ENCODE measurements at regions not wholly inside any gene's neighbourhood (a gene's known extent, or its start where the extent isn't known, plus 50 kb on each side); places are given as distances from the start of the nearest gene placed in this dataset.

DNA sequence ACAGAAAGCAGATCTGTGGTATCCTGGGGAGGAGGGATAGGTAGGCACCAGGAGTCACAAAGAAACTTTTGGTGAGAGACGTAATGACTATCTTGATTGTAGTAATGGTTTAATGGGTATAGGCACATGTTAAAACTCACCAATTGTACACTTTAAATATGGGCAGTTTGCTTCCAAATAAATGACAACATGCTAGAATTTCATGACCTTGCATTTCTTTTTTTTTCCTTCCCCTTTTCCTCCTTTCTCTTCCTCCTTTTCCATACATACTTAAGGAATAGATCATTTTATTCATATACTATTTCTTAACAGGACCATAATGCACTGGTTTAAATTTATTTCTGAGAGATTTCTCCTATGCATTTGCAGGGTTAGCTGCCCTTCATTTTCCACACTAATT, 341.8 kb downstream of the TMEM182 start:
- DNase-seq = no peak

DNA sequence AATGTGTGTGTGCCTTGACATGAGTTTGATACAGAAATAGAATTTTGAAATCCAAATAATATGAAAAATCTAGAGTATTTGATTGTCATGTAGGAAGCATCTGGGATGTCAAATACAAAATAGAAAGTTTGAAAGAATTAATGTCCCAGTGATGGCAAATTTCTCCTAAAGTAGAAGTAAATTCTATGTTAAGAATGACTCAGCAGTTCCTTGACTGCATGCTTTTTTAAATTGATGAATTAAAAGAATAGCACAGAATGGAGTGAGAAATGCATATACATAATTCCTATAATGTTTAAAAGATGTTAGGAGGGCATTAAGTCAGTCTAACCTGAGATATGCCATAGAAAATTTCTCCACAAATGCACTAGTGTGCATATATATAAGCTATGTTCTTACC, 357.5 kb downstream of the TMEM182 start:
- no peak for DNase-seq

DNA sequence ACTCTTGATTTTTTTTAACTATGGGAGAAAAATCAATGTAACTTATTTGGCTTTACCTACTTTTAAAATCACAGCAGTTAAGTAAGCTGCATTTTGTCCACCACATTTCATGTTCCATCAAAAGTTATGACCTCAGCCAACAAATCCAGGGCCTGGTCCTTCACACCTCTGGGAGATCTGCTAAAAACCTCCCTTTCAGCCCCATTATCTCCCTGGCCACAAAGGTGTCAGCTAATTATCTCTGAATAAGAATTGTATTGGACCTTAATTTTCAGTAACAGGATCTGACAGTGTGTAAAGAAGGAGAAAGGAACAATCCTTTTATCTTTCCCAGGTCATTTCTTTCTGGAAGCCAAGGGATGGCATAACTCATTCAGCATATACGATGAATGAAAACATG, 359.3 kb downstream of the TMEM182 start:
- DNase-seq = no peak

DNA sequence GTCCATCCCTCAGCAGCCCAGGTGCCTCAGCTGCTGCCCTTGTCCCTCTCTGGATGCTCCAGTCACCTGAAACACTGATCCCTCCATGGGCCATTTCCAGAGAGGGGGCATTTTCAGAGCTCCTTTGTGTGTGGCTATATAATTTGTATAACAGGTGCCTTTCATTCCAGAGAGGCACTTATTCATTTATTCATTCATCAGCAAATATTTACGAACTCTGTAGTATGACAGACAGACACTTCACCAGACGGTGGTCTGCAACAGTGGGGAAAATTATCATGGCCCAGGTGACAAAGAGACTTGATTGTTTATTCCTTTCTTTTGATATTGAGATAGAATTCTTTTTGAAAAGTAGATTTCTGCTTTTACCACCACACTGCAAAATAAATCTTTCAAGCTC, 361.7 kb downstream of the TMEM182 start:
- no peak for DNase-seq

DNA sequence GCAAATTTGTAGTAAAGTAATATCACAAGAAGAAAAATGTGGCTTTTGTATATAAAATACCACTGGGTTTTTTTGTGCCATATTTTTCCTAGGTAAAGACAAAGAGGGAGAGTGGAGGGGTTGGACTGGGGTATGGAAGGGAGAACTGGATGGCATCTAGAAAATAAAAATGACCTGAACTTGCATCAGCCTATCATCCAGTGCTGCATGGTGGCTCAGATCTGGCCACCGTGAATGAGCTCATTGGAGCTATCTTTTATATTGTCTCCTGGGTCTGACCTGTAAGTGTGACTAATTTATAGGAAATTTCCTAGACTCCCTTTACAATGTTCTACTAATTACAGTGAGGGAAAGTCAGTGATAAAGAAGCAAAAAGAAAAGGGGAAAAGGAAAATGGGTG, 369.0 kb downstream of the TMEM182 start:
- DNase-seq = no peak

DNA sequence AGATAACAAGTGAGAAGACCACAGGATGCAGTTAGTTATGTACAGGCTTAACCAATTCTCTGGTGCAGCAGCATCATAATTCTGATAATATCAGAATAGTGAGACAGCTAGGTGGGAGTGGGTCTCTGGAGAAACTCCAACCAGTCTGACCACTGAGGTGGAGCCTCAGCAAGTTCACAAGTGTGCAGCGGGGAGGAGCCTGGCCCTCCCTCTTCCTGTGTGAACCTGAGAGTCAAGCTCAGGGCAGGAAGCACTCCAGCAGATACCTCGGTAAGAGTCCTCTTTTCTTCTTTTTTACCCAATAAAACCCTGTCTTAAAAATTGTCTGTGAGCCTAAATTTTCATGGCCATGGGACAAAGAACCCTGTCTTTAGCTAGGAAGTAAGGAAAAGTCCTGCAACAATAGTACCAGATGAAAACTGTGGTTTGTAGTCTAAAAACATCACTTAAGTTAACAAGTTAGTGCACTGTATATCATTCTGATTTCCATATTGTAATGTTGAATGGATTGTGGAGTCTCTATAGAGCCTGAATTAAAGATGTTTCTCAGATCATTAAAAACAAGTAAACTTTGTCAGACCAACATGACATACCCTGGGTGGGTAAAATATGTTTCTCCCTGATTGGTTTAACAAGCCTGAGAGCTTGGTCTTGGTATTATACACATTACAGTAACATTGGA, 370.8 kb downstream of the TMEM182 start:
- DNase-seq = no peak

DNA sequence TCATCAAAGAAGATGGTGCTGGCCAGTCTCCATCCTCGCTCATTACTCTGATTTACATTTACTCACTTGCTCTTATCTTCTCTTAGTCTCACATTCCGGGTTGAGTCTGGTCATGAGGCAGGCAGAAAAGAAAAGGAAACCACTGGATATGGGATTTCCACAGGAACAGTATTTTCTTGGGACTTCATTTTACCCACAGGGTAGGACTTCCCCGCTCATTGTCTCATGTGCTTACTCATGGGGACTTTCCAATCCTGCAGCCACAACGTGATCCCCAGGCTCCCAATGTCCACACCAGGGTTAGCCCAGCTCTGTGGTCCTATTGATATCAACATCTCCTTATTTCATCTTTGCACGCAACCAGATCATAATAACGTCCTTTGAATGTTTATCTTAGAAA, 373.8 kb downstream of the TMEM182 start:
- DNase-seq = no peak

DNA sequence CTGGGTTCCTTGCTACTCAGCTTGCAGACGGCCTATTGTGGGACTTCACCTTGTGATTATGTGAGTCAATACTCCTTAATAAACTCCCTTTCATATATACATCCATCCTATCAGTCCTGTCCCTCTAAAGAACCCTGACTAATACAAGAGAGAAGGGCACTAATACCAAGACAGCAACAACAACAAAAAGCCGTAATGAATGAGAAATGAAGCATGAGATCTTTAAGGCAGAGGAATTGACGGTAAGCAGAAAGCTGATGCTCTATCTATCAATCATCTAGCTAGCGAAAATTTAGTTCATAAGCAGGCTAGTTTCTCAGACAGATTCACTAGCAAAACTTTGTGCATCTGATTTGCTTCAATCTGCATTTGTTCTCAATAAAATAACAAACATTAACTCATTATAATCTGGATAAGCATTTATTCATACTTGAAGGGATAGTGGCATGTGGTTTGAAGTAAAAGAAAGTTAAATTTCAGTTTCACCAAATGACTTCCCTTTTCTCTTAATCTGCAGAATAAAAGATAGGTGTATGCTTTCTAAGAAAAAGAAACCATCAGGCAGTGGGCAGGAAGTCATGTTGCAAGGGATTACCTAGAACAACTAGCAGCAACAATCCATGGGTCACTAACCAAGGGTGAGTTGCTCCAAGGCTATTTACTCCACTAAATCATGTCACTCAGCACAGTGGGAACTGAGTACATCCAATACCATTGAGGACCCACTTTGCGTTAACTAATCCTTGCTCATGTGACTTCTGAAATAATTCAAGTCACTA, 376.5 kb downstream of the TMEM182 start:
- no peak for DNase-seq

DNA sequence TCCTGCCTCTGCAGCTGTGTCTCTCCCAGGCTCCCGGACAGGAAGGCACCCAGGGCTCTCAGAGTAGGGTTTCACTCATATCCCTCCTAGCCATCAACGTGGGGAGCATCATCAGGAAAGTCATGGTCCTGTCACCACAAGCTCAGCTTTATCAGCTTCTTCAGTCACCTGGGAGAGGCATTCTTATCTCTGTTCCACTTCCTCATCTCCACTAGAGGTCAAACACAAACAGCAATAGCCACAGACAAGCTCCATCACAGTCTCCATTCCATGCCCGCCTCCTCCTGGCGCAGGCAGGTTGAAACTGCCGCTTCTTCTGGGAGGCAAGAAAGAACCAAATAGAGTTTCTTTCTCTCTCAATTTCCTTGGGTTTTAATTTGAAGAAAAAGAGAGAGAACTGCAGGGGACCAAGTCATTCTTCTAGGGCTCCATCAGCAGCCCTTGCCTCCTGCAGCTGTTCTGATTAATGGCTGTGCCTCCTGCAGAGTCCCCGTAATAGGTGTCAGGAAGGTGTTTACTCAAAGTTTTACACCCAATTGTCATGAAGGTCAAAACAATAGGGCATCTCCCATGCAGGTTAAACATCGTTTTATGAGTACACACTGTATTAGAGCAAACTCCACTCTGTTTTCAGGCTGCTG, 377.9 kb downstream of the TMEM182 start:
- DNase-seq = no peak

DNA sequence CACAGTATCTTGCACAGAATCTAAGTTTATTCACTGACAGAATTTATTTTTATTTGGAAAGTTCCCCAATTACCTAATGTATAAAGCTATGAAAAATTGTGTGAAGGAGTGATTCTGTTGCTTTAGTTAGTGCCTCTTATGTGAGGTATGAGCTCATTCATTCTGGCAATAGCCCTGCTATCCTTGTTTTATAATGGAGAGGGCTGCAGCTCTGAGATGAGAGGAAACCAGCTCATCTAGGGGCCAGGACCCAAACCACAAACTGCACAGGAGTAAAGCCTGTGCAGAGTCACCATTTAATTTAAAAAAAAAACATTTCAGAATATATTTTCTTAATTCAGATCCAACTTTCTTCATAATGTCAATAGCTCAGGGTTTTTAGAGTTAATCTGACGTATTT, 383.0 kb downstream of the TMEM182 start:
- no peak for DNase-seq

DNA sequence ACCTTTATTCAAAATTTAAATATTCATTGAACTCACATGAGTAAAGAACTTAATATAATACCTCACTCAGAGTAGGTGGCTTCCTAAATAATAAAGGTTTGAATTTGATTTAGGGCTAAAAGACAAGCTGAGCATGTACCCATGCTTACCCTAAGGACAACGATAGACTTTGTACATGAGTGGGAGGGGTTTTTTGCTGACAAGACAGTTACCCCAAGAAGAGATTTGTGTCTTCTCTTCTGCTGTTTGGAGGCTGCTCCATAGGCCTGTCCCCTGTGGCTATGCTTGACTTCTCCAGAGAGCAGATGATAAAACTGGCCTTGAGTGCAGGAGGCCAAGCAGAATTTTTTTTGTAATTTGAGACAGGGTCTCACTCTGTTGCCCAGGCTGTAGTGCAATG, 383.9 kb downstream of the TMEM182 start:
- no peak for DNase-seq

DNA sequence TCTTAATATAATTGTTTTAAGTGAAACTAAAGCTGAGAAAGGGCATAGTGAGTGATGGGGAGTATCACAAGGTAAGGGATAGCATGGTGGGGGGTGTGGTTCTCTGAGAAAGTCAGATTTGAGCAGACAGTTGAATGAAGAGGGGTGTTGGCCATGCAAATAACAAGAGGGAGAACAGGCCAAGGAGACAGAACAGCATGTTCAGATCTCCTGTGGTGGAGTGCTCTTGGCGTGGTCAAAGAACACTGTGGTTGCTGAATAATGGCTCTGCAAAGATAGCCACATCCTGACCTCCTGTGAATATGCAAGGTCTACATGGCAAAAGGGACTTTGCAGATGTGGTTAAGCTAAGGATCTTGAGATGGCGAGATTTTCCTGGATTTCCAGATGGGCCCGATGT, 389.2 kb downstream of the TMEM182 start:
- DNase-seq = no peak

DNA sequence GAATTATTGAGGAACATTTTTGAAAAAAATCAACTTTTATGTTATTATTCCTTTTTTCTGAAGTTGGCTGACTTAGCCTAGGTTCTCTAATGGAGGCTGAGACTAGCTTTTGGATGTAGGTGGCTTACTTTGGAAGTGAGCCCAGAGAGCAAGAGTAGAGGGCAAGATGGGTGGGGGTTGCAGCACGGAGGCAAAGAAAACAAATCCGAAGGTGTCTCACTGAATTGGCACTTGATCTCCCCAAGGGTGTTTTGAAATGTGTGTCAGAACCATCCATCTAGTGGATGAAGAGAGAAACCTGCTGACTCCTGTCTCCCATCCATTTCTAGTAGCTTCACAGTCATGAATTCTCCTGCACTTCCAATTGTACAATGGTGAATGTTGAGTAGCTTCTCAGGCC, 390.7 kb downstream of the TMEM182 start:
- DNase-seq = no peak

DNA sequence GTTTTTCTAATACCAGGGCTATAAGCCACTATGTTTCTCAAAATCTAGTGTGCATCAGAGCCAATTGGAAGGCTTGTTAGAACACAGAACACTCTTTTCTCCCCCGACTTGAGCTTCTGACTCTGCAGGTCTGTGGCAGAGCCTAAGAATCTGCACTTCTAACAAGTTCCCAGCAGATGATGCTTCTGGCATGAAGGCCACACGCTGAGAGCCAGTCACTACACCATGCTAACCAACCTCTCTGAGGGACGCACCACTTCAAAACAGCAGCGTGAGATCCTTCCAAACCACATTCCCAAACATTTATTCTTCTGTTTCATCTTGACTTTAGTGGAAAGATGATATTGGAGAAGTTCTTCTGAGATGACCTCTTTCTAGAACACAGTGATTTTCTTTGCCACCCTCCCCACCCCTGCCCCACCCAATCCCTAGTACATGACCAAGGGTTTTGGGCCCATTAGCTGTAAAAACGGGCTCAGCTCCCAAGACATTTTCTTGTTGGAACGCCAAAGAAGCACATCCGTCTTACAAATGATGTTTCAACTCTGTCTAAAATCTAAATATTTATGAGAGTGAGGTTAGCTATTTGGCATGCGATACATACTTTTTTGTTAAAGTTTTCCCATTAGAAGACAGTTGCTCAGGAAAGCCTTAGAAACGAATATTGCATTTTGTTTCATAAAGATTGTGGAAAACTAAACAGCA, 391.9 kb downstream of the TMEM182 start:
- DNase-seq = no peak

DNA sequence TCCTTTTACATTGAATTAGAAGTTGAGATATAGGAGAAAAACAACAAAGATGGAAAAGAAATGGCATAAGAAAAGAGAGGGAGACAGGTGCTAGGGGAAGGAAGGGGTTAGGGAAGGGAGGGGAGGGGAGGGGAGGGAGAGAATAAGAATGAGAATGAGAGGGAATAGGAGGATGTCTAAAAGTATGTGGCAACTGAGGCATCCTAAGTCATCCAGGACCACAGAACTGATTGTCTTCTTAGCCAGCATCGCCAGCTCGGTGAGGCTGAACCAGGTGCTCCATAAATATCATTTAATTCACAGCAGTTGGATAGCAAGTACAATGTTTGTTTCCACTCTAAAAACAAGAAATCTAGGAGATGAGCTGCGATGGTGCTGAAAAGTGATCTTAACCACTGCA, 393.5 kb downstream of the TMEM182 start:
- no peak for DNase-seq

DNA sequence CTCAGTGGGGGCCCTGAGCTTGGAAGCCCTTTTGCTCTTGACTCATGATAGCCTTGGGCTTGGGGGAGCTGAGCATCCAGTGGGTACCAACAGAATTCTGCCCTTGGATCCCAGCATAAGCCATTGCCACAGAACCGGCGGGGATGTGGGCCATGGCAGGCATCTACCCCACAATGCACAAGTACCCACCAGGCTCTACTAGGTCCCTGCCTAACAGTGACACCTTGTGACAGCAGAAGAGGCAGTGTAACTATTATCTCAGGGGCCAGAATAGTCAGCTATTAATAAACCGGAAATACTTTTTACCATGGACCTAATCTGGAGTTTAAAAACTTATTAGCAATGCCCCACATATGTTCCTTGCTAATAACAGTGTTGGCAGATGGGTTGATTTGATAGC, 397.2 kb downstream of the TMEM182 start:
- no peak for DNase-seq

DNA sequence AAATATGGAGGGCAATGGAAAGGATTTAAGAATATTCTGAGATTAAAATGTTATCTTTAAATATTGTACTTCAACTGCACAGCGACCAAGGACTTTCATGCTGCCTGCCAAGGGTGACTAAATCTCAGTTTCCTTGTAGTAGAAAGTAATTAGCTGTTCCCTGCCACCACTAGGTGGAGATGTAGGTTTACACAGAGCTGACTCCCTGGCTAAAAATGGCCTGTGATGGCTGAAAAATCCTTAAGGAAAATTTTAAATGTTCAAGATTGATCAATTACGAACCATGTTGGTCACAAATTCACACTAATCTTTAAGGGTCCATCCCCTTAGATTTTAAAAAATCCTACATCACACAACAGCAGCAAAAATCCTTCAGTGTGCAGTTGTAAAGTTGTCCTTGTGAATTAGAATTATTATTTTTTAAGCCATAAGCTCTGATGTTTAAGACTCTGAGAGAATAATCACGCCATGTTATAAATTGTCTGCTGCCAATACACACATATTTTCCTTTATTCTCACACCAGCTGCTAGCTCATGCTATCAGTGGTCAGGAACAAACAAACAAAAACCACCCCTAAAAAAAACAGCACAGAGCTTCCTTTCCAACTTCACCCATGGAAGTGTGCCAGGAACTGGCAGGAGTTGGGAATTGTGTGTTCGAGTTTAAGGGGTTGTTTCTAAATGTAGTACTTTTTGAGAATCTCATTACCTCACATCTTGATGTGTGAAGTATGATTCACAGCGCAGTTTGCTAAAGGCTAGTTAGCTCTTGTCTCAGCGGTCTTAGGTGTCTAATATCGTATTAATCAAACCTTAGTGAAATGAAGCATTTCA, 399.8 kb downstream of the TMEM182 start:
- DNase-seq = peak; percentile 59

DNA sequence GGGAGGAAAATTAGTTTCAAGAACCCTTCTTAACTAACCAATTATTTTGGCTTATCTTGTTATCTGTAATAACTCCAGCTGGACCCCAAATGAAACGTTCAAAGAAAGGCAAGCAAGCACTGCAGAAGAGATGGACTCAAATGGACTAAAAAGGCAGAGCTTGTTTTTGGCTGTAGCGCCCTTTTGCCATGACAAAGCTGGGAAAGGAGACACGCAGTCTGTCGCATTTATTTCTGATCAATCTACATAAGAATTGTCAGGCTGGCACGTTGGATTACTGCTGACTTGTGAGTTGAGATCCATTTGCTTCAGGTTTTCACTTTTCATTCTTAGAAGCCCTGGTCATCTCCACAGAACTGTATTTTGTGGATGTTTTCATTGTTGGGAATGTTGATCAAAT, 402.9 kb downstream of the TMEM182 start:
- DNase-seq = no peak

DNA sequence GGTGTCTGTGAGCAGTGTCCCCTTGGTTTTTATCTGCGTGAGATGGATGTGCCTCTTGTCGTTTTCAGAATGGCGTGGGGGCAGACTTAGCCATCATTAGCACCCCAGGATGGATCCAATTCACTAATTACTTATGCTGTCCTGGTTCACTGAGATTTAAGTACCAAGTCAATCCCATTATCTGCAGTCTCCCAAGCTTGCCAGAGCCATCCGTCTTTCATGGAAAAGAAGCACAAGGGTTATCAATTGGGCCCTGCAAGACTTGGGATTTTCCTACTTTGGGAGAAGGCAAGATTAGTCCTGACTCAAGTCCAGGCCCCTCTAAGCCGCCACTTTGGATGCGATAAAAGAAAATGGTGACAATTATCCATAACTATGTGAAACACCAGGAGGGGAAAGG, 404.0 kb downstream of the TMEM182 start:
- no peak for DNase-seq

DNA sequence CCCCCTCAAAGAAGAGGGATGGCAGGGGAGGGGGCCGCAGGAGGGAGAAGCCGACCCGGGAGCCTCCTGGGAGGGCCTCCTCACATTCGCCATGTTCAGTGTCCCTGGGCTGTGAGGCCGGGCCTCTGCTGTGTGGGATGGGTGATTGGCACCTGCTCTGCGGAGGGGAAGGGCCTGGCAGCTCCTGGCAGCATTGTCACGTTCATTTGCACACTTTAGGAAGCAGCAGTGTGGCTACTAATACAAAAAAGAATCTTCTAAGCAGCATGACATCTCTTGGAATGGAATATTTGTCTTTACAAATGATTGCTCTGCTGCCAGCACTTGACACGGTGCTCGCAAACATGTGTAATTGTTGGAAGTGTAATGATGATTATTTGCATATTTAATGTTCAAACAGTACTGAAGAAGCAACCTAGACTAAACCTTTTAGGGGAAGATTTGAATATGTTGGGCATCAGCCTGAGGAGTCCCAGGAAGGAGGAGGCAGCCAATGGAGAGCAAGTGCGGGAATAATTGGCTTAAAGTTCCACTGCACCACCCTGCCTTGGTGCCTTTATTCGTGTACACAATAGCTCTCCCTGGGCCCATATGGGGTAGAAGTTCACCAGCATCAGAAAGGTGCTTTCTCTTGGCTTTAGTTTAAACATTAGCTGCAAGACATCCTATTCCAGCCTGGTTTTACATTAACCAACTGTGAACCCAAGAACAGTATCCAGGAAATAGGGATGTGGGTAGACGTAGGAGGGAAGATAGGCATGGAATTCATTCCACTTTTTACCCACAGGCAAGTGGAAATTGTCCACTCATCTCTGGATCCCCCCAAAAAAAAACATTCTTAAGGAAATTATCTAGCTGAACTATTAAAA, 404.9 kb downstream of the TMEM182 start:
- no peak for DNase-seq

DNA sequence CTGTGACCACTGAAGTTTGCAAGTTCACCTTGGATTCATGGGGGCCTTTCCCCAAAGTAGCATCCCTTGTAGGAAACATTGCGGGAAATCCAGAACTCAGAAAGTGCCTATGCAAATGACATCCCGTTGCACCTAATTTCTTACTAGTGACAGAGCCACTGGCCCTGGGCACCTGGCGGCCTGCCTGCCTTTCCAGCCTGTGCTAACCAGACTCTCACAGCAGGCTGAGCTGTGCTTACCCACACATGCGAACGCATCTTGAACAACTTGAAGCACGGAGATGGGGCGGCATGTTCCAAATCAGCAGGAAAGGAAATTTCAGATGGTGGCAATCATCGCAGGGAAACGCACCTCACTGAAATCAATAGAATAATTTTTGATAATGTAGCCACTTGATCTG, 405.8 kb downstream of the TMEM182 start:
- no peak for DNase-seq

DNA sequence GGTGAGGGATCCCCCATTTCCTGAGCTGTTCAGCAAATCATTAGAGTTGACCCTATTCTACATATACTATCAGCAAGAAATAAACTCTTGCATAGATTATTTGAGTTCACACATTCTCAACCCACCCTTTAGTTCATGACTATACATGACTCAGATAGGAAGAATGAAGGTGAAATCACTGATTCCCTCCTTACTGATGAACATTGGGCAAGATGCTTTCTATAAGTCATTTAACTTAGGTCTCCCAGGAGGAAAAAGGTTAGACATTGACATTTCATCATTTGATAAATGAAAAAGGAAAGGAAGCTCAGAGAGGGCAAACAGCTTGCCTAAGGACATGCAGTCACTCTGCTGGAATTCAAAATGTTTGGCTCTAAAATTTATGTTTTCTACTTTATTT, 408.0 kb downstream of the TMEM182 start:
- no peak for DNase-seq

Data from dermis blood vessel endothelial cell (primary cell).